Putamen (tissue), 1 donor: ENCODE measurements at regions not wholly inside any gene's neighbourhood (a gene's known extent, or its start where the extent isn't known, plus 50 kb on each side); places are given as distances from the start of the nearest gene placed in this dataset.

Source experiments
- DNase-seq: peaks from one replicate; pipeline ENCODE4 v3.0.0-alpha.2; 2016; ENCODE audit warnings: low spot score

DNA sequence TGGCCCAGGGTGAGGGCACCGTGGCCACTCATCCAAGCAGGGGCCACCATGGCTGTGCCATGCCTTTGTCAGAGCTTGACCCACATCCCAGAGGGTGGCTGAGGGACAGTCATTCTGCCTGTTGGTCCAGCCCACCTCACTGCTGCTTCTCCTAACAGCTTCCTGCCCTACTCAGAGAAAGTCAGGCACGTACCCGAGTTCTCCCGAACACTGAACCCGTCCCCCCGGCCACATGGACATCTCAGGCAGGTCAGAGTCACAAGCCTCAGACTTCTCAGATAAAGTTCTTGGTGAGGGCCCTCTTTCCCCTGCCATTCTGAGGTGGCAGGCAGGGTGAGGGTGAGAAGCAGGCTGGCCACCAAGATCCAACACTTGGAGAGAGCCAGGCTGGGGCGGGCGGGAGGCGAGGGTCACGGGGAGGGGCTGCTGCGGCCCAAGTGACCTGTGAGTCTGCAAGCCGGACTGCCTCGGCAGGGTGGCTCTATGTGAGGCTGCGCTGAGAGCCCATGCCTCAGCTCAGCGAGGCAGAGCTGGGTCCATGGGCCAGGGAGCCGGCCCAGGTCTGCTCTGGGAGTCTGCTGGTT is 317.8 kb downstream of the TMEM121 start:
- no peak for DNase-seq

DNA sequence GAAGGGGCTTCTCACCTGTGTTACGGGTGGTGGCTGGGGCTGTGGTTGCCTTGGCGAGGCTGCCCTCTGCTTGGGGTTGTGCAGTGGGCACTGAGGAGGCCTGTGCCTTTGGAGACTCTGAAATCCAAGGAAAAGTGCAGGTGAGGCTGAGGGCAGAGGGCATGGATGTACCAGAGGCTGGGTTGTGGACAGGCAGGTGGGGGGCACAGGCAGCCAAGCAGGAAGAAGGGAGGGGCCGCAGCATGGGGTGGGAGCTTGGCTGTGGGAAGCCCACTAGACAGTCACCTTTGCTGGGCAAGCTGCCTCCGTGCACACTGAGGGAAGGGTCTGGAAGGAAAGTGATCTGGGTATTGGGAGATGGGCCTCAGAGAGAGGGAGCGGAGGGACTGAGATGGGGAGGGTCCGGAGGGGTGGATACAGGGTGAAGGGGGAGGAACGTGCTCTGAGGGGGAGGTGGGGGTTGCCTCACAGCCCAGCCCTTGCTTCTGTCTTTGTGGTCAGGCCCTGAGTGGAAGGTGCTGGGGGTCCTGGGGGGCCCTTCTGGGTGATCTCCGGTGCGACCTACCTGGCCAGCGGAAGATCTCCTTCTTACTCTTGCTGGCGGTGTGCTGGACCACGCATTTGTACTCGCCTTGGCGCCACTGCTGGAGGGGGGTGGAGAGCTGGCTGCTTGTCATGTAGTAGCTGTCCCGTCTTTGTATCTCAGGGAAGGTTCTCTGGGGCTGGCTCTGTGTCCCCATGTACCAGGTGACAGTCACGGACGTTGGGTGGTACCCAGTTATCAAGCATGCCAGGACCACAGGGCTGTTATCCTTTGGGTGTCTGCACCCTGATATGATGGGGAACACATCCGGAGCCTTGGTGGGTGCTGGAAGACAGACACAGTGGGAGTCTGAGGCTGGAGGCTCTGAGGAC is 318.7 kb downstream of the TMEM121 start:
- no peak for DNase-seq

DNA sequence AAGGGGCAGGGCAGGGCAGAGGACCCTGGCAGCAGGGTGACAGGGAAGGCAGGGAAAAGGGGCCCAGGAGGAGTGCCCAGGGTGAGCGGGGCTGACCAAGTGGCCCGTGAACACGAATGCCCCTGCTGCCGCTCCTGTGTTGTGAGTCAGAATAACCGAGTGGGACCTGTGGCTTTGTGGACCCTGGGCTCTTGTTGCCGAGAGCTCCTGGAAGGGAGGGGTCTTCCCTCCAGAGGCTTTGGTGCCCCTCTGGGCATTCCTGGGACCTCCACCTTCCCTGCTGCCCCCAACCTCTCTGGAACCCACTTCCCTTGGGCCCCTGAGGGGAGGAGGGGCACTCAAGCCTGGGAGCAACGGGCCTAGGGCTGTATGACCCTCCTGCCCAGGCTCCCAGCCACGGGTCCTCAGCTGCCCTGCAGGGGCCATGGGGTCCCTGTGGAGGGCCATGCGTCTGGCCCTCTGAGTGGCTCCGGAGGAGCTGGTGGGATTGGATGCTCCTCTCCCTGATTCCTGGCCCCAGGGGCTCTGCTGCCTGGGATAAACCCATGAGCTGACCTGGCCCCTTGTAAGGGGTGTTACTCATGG is 319.4 kb downstream of the TMEM121 start:
- DNase-seq, result no peak

- no peak for DNase-seq
Observed at GRCh38 chr14:105846312-105846711, 319.9 kb downstream of the TMEM121 start.

GRCh38 chr14:105847400-105847799 is 321.0 kb downstream of the TMEM121 start:
- no peak for DNase-seq

DNA sequence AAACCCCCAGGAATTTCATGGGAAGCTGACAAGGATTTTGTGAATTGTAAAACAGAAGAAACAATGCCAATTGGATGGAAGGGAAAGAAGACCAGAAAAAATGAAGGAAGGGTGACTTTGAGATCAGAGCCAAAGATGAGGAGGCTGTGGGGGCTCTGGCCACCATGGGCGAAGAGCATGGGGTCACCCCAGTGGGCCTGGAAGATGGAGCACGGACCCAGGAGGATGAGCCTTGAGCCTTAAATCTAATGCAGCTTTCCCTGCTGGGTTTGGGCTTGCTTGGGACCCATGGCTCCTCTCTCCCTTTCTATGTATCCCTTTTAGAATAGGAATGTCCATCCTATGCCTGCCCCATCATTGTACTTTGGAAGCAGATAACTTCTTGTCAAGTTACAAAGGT is 322.2 kb downstream of the TMEM121 start:
- no peak for DNase-seq

GRCh38 chr14:105849933-105850626 is 323.7 kb downstream of the TMEM121 start:
- no peak for DNase-seq

DNA sequence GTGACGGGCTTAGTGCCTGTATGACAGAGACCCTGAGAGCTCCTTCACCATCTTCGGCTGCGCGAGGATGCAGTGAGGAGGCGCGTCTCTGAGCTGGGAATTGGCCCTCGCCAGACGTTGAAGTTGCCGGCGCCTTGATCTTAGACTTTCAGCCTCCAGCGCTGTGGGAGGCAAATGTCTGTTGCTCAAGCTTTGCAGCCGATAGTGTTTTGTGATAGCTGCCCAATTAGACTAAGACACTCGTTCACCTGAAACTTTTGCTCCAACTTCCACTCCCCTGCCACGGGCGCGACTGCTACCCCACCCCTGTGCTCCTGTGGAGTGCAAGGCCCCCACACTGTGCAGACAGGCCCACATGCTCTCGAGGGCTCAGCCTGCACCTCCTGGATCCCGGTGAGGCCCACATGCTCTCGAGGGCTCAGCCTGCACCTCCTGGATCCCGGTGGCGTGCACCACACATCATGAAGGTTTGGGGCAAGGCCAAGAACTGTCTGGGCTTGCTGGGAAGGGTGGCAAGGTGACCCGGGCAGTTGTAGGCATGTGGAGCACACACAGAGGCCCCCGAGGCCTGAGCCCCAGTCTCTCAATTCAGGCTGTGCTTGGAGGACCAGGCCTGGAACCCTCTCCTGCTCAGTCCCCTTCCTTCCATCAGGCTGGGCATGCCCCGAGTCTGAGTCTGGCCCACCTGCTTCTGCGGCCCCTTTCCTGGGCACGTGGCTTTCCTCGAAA is 324.6 kb downstream of the TMEM121 start:
- no peak for DNase-seq

GRCh38 chr14:105851716-105852377 is 325.5 kb downstream of the TMEM121 start:
- no peak for DNase-seq

DNA sequence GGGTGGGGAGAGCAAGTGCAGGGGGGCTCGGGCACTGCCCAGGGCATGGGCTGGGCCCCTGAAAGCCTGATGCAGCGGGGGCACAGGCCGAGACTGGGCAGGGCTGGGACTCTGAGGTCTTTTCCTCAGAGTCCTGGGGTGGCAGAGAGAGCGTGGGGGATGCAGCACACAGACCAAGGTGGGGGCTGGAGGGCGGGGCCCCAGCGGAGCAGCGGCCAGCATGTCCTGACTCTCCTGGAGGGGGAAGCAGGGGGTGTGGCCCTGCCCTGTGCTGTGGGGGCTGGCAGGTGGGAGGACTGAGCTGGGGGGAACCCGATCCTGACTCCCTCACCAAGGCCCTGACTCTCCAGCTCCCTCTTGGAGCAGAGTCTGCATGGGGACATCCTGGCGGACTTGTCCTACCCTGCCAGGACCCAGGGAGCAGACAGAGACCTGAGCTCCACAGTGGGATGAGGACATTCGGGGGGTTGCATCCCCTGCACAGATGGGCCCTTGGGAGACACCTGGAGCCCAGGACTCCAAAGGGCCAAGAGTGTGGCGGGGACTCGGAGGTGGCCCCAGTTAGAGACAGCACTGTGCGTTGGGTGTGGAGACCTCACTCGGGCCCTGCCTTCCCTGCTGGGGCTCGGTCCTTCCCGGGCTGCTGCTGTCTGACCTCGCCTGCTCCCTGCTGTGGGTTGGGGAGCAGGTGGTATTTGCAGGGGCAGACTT is 326.1 kb downstream of the TMEM121 start:
- no peak for DNase-seq

- no peak for DNase-seq
Observed at GRCh38 chr14:105853089-105853906, 326.9 kb downstream of the TMEM121 start.

- DNase-seq, result no peak
Observed at GRCh38 chr14:105853907-105854599, 327.7 kb downstream of the TMEM121 start.

- DNase-seq, result no peak
Observed at GRCh38 chr14:105854600-105855245, 328.3 kb downstream of the TMEM121 start.

DNA sequence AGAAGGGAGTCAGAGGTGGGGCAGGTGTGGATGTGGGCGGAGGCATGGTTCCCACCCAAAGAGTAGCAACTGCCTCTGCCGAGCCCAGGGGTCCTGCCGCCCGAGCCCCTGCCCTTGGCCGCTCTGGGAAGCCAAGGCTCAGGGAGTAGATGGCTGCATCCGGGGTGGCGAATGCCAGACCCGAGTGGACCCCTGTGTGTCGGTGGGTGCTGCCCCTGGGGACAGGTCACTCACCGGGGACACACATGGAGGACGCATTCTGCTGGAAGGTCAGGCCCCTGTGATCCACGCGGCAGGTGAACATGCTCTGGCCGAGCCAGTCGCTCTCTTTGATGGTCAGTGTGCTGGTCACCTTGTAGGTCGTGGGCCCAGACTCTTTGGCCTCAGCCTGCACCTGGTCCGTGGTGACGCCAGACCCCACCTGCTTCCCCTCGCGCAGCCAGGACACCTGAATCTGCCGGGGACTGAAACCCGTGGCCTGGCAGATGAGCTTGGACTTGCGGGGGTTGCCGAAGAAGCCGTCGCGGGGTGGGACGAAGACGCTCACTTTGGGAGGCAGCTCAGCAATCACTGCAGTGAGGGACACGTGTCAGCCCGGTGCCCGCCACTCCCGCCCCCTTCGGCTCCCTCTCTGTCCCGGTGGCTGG is 329.0 kb downstream of the TMEM121 start:
- no peak for DNase-seq

DNA sequence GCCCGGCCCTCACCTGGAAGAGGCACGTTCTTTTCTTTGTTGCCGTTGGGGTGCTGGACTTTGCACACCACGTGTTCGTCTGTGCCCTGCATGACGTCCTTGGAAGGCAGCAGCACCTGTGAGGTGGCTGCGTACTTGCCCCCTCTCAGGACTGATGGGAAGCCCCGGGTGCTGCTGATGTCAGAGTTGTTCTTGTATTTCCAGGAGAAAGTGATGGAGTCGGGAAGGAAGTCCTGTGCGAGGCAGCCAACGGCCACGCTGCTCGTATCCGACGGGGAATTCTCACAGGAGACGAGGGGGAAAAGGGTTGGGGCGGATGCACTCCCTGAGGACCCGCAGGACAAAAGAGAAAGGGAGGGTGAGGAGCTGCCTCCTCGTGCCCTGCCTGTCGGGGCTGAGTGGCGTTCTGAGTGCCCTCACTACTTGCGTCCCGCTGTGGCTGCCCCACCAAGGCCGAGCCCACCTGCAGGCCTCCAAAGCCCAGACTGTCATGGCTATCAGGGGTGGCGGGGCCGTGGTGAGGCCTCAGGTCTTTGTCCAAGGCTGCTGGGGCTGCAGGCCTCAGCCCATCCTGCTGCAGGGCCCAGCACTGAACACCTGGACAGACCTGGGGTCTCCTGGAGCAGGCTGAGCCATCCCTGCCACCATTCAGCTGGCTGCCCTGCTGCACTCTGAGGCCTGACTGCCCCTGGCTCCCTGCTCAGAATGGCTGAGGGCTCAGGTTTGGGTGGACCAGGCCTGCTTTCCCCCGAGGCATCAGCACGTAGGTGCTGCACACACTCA is 329.7 kb downstream of the TMEM121 start:
- no peak for DNase-seq

DNA sequence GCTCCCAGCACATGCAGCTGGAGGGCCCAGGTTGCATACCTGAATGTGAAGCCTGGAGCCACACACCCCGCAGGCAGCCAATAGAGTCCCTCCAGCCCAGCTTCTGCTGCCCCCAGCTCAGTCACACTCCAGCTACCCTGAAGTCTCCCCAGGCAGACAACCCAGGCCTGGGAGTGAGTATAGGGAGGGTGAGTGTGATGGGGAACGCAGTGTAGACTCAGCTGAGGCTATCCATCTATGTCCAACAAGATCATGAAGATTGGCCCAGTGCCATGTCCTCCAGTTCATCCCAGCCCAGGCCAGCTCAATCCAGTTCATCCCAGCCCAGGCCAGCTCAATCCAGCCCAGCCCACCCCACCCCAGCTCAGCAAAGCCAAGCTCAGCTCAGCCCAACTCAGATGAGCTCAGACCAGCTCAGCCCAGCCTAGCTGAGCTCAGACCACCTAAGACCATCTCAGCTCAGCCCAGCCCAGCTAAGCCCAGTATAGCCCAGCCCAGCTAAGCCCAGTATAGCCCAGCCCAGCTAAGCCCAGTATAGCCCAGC is 330.4 kb downstream of the TMEM121 start:
- no peak for DNase-seq

DNA sequence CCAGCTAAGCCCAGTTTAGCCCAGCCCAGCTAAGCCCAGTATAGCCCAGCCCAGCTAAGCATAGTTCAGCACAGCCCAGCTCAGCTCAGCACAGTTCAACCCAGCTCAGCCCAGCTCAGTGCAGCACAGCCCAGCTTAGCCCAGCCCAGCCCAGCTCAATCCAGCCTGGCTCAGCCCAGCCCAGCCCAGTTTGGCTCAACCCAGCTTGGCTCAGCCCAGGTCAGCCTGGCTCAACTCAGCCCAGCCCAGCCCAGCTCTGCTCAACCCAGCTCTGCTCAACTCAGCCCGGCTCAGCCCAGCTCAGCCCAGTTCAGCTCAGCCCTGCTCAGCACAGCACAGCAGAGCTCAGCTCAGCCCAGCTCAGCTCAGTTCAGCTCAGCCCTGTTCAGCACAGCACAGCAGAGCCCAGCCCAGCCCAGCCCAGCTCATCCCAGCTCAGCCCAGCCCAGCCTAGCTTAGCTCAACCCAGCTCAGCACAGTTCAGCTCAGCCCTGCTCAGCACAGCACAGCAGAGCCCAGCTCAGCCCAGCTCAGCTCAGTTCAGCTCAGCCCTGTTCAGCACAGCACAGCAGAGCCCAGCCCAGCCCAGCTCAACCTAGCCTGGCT is 330.9 kb downstream of the TMEM121 start:
- no peak for DNase-seq
